HCT116 (cell line): ENCODE measurements at regions not wholly inside any gene's neighbourhood (a gene's known extent, or its start where the extent isn't known, plus 50 kb on each side); places are given as distances from the start of the nearest gene placed in this dataset.

Experiments
- CEBPB ChIP-seq: IDR thresholded peaks from 2 replicates; pipeline ENCODE4 v1.6.1; 2012; ENCODE audit warnings: low read depth
- CTCF ChIP-seq, 3 experiments: fragments of 200-600 bp in 1 of 3; sonication (generic) in 1 of 3; IDR thresholded peaks in 2 of 3; conservative IDR thresholded peaks in 1 of 3; 2 replicates each; pipeline ENCODE4 v1.5.1; 2012 to 2017; ENCODE audit warnings: low read depth in 2 of 3, low read length in 2 of 3, antibody characterized with exemption in 1 of 3, borderline replicate concordance in 1 of 3, control low read depth in 1 of 3, mild to moderate bottlenecking in 1 of 3, mixed read lengths in 1 of 3, mixed run types in 1 of 3, moderate library complexity in 1 of 3; ENCODE audit not compliant: insufficient read depth in 1 of 3
- EZH2 ChIP-seq: fragments of 200-600 bp; sonication (generic); IDR thresholded peaks from 2 replicates; pipeline ENCODE4 v1.6.1; 2017; ENCODE audit warnings: antibody characterized with exemption, mixed run types
- POLR2A ChIP-seq: IDR thresholded peaks from 2 replicates; pipeline ENCODE4 v1.7.0; 2011; ENCODE audit warnings: borderline replicate concordance; ENCODE audit not compliant: insufficient read depth, insufficient read length; ENCODE audit errors: extremely low read depth
- POLR2AphosphoS5 ChIP-seq: IDR thresholded peaks from 2 replicates; pipeline ENCODE4 v1.6.1; 2011; ENCODE audit warnings: mild to moderate bottlenecking, low read depth, low read length, moderate library complexity
- RAD21 ChIP-seq: IDR thresholded peaks from 2 replicates; pipeline ENCODE4 v1.6.1; 2012; ENCODE audit warnings: low read depth, mild to moderate bottlenecking
- REST ChIP-seq: IDR thresholded peaks from 2 replicates; pipeline ENCODE4 v1.6.1; 2012; ENCODE audit warnings: low read depth
- SP1 ChIP-seq: IDR thresholded peaks from 2 replicates; pipeline ENCODE4 v1.6.1; 2012; ENCODE audit warnings: low read depth
- SRF ChIP-seq: IDR thresholded peaks from 2 replicates; pipeline ENCODE4 v1.6.1; 2012; ENCODE audit warnings: low read depth
- YY1 ChIP-seq: IDR thresholded peaks from 2 replicates; pipeline ENCODE4 v1.6.1; 2011; ENCODE audit warnings: low read length, low read depth, moderate library complexity, mild to moderate bottlenecking; ENCODE audit not compliant: insufficient replicate concordance; ENCODE audit errors: extremely low read depth
- ZFX ChIP-seq: fragments of 450-650 bp; IDR thresholded peaks from 2 replicates; pipeline ENCODE4 v1.6.1; 2017
- ZNF274 ChIP-seq: fragments of 200-500 bp; sonication (Bioruptor generic); IDR thresholded peaks from 2 replicates; pipeline ENCODE4 v1.6.1; 2014; ENCODE audit warnings: mild to moderate bottlenecking, low read depth, low read length, inconsistent platforms
- TF ChIP-seq, protein P1 (sequence below): IDR thresholded peaks from 2 replicates; pipeline ENCODE4 v1.6.1; 2012

GRCh38 chr2:219803294-219803693 is 175.9 kb downstream of the SLC4A3 start:
- TF ChIP-seq, protein P1, sequence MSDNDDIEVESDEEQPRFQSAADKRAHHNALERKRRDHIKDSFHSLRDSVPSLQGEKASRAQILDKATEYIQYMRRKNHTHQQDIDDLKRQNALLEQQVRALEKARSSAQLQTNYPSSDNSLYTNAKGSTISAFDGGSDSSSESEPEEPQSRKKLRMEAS: no peak
- TF ChIP-seq CTCF (IDR thresholded peaks at IDR 0.05 in 2 of 3, conservative IDR thresholded peaks at IDR 0.05 in 1 of 3; ENCODE audit: borderline replicate concordance in 1 of 3, insufficient read depth in 1 of 3, low read depth in 2 of 3, low read length in 2 of 3): no peak
- TF ChIP-seq SP1: no peak
- TF ChIP-seq POLR2A: no peak
- TF ChIP-seq EZH2: no peak
- TF ChIP-seq ZNF274: no peak
- TF ChIP-seq ZFX: no peak
- TF ChIP-seq POLR2AphosphoS5: no peak
- no peak for TF ChIP-seq SRF
- TF ChIP-seq RAD21: no peak
- TF ChIP-seq REST: no peak
- no peak for TF ChIP-seq CEBPB
- no peak for TF ChIP-seq YY1
